ENCODE measurements at regions not wholly inside any gene's neighbourhood (a gene's known extent, or its start where the extent isn't known, plus 50 kb on each side); places are given as distances from the start of the nearest gene placed in this dataset.

GRCh38 chr20:19022118-19022575, 190.3 kb upstream of the SLC24A3 start:
- H3K79me2 ChIP-seq (ENCODE audit: insufficient read depth, low read length) = no peaks in the 10 kb centered on the region
- H3K9ac ChIP-seq (ENCODE audit: insufficient read depth, low read length, poor library complexity, severe bottlenecking) = no peak overlapping the region
- H3K27ac ChIP-seq (ENCODE audit: low read depth in 1 of 2, low read length in 2 of 2) = no peak overlapping the region
- Mint-ChIP-seq H3K36me3 (no peaks in the 10 kb centered on the region), H3K9me3 (peaks cover 2 to 6% (median 5%) of the 10 kb centered on the region in 7 donors), H3K27me3 (ENCODE audit: low read depth in 3 of 3) (peaks cover 0 to 4% (median 2%) of the 10 kb centered on the region in 3 donors), H3K27ac (peak overlapping the region in 1 of 7 donors; percentile 49), H3K4me1 (peaks cover 4% of the 10 kb centered on the region), H3K4me3 (no peak overlapping the region)
- no peaks in the 10 kb centered on the region for H3K27me3 ChIP-seq (ENCODE audit: control insufficient read depth in 2 of 2, insufficient read depth in 2 of 2, low read length in 2 of 2)
- no peak for TF ChIP-seq CTCF (IDR thresholded peaks at IDR 0.05)
- H3K36me3 ChIP-seq (replicated peaks in 1 of 2; ENCODE audit: control insufficient read depth in 1 of 2, insufficient read depth in 2 of 2, low read length in 2 of 2) = no peaks in the 10 kb centered on the region
- WGBS (ENCODE audit: insufficient coverage) = 50% methylated on average over 6 of the region's 8 CpGs
- no peak overlapping the region for H3K4me2 ChIP-seq (replicated peaks; ENCODE audit: extremely low read depth, low read length, poor library complexity, severe bottlenecking)
- no peak for DNase-seq
- H2AFZ ChIP-seq (ENCODE audit: insufficient read depth, low read depth, low read length, poor library complexity, severe bottlenecking) = no peak overlapping the region
- no peak overlapping the region for H3K4me3 ChIP-seq (replicated peaks in 1 of 3; ENCODE audit: low read depth in 2 of 3, low read length in 3 of 3)
- intact Hi-C loops (cut with micrococcal nuclease) = no loop called here
- peaks cover 0 to 7% of the 10 kb centered on the region in 2 donors for H3K9me3 ChIP-seq (replicated peaks in 1 of 2; ENCODE audit: control insufficient read depth in 1 of 2, insufficient read depth in 1 of 2, low read length in 2 of 2)
- H4K20me1 ChIP-seq (ENCODE audit: insufficient read depth, low read length) = no peaks in the 10 kb centered on the region
- peaks cover 2 to 4% of the 10 kb centered on the region in 2 donors for H3K4me1 ChIP-seq (ENCODE audit: control insufficient read depth in 1 of 2, insufficient read depth in 2 of 2, low read length in 2 of 2)

- Mint-ChIP-seq H3K4me3 (no peak overlapping the region), H3K4me1 (no peaks in the 10 kb centered on the region), H3K27ac (no peak overlapping the region), H3K9me3 (peaks cover 2 to 6% (median 5%) of the 10 kb centered on the region in 7 donors), H3K36me3 (no peaks in the 10 kb centered on the region), H3K27me3 (ENCODE audit: low read depth in 3 of 3) (peaks cover 0 to 2% (median 1%) of the 10 kb centered on the region in 3 donors)
- H3K79me2 ChIP-seq (ENCODE audit: insufficient read depth, low read length) = no peaks in the 10 kb centered on the region
- no peak for TF ChIP-seq CTCF (IDR thresholded peaks at IDR 0.05)
- intact Hi-C loops (cut with micrococcal nuclease) = no loop called here
- no peaks in the 10 kb centered on the region for H3K27me3 ChIP-seq (ENCODE audit: control insufficient read depth in 2 of 2, insufficient read depth in 2 of 2, low read length in 2 of 2)
- peaks cover 0 to 7% of the 10 kb centered on the region in 2 donors for H3K9me3 ChIP-seq (replicated peaks in 1 of 2; ENCODE audit: control insufficient read depth in 1 of 2, insufficient read depth in 1 of 2, low read length in 2 of 2)
- DNase-seq = no peak
- no peak overlapping the region for H3K4me3 ChIP-seq (replicated peaks in 1 of 3; ENCODE audit: low read depth in 2 of 3, low read length in 3 of 3)
- H3K4me2 ChIP-seq (replicated peaks; ENCODE audit: extremely low read depth, low read length, poor library complexity, severe bottlenecking) = no peak overlapping the region
- no peaks in the 10 kb centered on the region for H3K4me1 ChIP-seq (ENCODE audit: control insufficient read depth in 1 of 2, insufficient read depth in 2 of 2, low read length in 2 of 2)
- H3K36me3 ChIP-seq (replicated peaks in 1 of 2; ENCODE audit: control insufficient read depth in 1 of 2, insufficient read depth in 2 of 2, low read length in 2 of 2) = no peaks in the 10 kb centered on the region
- WGBS (ENCODE audit: insufficient coverage) = 84% methylated on average over 9 of the region's 11 CpGs
- H3K9ac ChIP-seq (ENCODE audit: insufficient read depth, low read length, poor library complexity, severe bottlenecking) = no peak overlapping the region
- H4K20me1 ChIP-seq (ENCODE audit: insufficient read depth, low read length) = no peaks in the 10 kb centered on the region
- no peak overlapping the region for H3K27ac ChIP-seq (ENCODE audit: low read depth in 1 of 2, low read length in 2 of 2)
- H2AFZ ChIP-seq (ENCODE audit: insufficient read depth, low read depth, low read length, poor library complexity, severe bottlenecking) = no peak overlapping the region
Measured at GRCh38 chr20:19022791-19023448, 189.5 kb upstream of the SLC24A3 start.

All from CD14-positive monocyte (primary cell).